SK-MEL-5 (cell line): ENCODE measurements at regions not wholly inside any gene's neighbourhood (a gene's known extent, or its start where the extent isn't known, plus 50 kb on each side); places are given as distances from the start of the nearest gene placed in this dataset.
A peak's percentile ranks its signal among the peaks of the same experiment; 100 is the strongest.

Experiments
- DNase-seq: peaks from one replicate; pipeline ENCODE4 v3.0.0-alpha.2; 2016; ENCODE audit warnings: low read depth, low spot score
- in situ Hi-C: cut with HindIII; loops from 2 replicates; pipeline ENCODE4 v1.10.0; 2016; ENCODE audit warnings: low sequenced_read_pairs, high pct_unique_total_duplicates, low pct_unique_long_range_greater_than_20kb

GRCh38 chr10:111370101-111370500 lies 293.3 kb downstream of the ADRA2A start:
- in situ Hi-C loops = no loop called here
- no peak for DNase-seq

- no peak for DNase-seq
- in situ Hi-C loops = no loop called here
These were observed 296.9 kb downstream of the ADRA2A start for GRCh38 chr10:111373696-111374095.

- DNase-seq = peak; percentile 77
- in situ Hi-C loops = no loop called here
These were observed 302.8 kb downstream of the ADRA2A start for GRCh38 chr10:111379534-111380187.

GRCh38 chr10:111384556-111384955 lies 307.7 kb downstream of the ADRA2A start:
- no peak for DNase-seq
- in situ Hi-C loops = no loop called here

GRCh38 chr10:111390813-111391563 lies 314.2 kb downstream of the ADRA2A start:
- no peak for DNase-seq
- in situ Hi-C loops = no loop called here

- in situ Hi-C loops = no loop called here
- DNase-seq = no peak
These were observed 315.3 kb downstream of the ADRA2A start for GRCh38 chr10:111392159-111392558.

- DNase-seq = no peak
- in situ Hi-C loops = no loop called here
These were observed 316.1 kb downstream of the ADRA2A start for GRCh38 chr10:111392910-111393309.

GRCh38 chr10:111410740-111411139 lies 333.9 kb downstream of the ADRA2A start:
- no peak for DNase-seq
- in situ Hi-C loops = no loop called here

GRCh38 chr10:111425459-111425858 lies 348.6 kb downstream of the ADRA2A start:
- DNase-seq = no peak
- in situ Hi-C loops = no loop called here

GRCh38 chr10:111429288-111430028 lies 352.6 kb downstream of the ADRA2A start:
- in situ Hi-C loops = no loop called here
- peak; percentile 48 for DNase-seq

- no peak for DNase-seq
- in situ Hi-C loops = no loop called here
These were observed 353.2 kb downstream of the ADRA2A start for GRCh38 chr10:111430070-111430469.

GRCh38 chr10:111432588-111432987 lies 355.8 kb downstream of the ADRA2A start:
- in situ Hi-C loops = no loop called here
- no peak for DNase-seq

- in situ Hi-C loops = no loop called here
These were observed 359.0 kb downstream of the ADRA2A start for GRCh38 chr10:111435871-111436270.

GRCh38 chr10:111439034-111439842 lies 362.4 kb downstream of the ADRA2A start:
- no peak for DNase-seq
- in situ Hi-C loops = no loop called here

More at GRCh38 chr10:111435871-111436270, 359.0 kb downstream of the ADRA2A start:
- DNase-seq = no peak

- DNase-seq = no peak
- in situ Hi-C loops = no loop called here
These were observed 363.7 kb downstream of the ADRA2A start for GRCh38 chr10:111440501-111440900.

GRCh38 chr10:111445667-111446066 lies 368.8 kb downstream of the ADRA2A start:
- in situ Hi-C loops = no loop called here
- DNase-seq = no peak

GRCh38 chr10:111446966-111447365 lies 370.1 kb downstream of the ADRA2A start:
- in situ Hi-C loops = no loop called here
- no peak for DNase-seq

GRCh38 chr10:111452153-111452552 lies 375.3 kb downstream of the ADRA2A start:
- in situ Hi-C loops = no loop called here
- no peak for DNase-seq
